MCF 10A (cell line): ENCODE measurements at regions not wholly inside any gene's neighbourhood (a gene's known extent, or its start where the extent isn't known, plus 50 kb on each side); places are given as distances from the start of the nearest gene placed in this dataset.

Source experiments
- BruUV-seq: library from RNA; stranded (reverse); fragments of 400-500 nt; replicated peaks from 2 replicates; lab custom pipeline; 2021; lab: Mats Ljungman, UMichigan
- CTCF ChIA-PET: fragments of 300-600 bp; sonication (Branson Sonifier 250); formaldehyde crosslinking; extraction: SDS; loops from one replicate; lab custom pipeline; 2021; ENCODE audit warnings: antibody characterized with exemption, inconsistent platforms; lab: Yijun Ruan, JAX
- POLR2A ChIA-PET: fragments of 300-600, 350-650 bp; sonication (Branson Sonifier 250); formaldehyde crosslinking; extraction: SDS; loops from one replicate; lab custom pipeline; 2020; ENCODE audit warnings: antibody characterized with exemption, inconsistent platforms; lab: Yijun Ruan, JAX
- DNase-seq: peaks from one replicate; pipeline ENCODE4 v3.0.0-alpha.2; 2018; ENCODE audit not compliant: unreplicated experiment
- H3K27ac Mint-ChIP-seq: one replicate; pipeline ENCODE4 v1.8.0; 2022; ENCODE audit warnings: mild to moderate bottlenecking, low read depth, mixed read lengths; ENCODE audit not compliant: unreplicated experiment
- H3K27me3 Mint-ChIP-seq: one replicate; pipeline ENCODE4 v1.8.0; 2022; ENCODE audit warnings: mixed read lengths; ENCODE audit not compliant: insufficient read depth, unreplicated experiment
- H3K36me3 Mint-ChIP-seq: one replicate; pipeline ENCODE4 v1.8.0; 2022; ENCODE audit warnings: mild to moderate bottlenecking, moderate library complexity, mixed read lengths; ENCODE audit not compliant: insufficient read depth, unreplicated experiment
- H3K4me1 Mint-ChIP-seq: one replicate; pipeline ENCODE4 v1.8.0; 2022; ENCODE audit warnings: mixed read lengths; ENCODE audit not compliant: insufficient read depth, unreplicated experiment
- H3K4me3 Mint-ChIP-seq: one replicate; pipeline ENCODE4 v1.8.0; 2022; ENCODE audit warnings: mild to moderate bottlenecking, moderate library complexity, mixed read lengths; ENCODE audit not compliant: unreplicated experiment
- H3K9me3 Mint-ChIP-seq: one replicate; pipeline ENCODE4 v1.8.0; 2022; ENCODE audit warnings: mixed read lengths; ENCODE audit not compliant: unreplicated experiment
- intact Hi-C: fragments of 100-400 bp; cut with micrococcal nuclease; formaldehyde crosslinking; loops from 2 replicates; pipeline ENCODE4 v1.14.1; 2022
- TF ChIP-seq, protein P1 (sequence below): fragments of 200-600 bp; IDR thresholded peaks from one replicate; pipeline ENCODE4 v1.8.0; 2022; ENCODE audit warnings: antibody characterized with exemption, mild to moderate bottlenecking; ENCODE audit not compliant: unreplicated experiment

DNA sequence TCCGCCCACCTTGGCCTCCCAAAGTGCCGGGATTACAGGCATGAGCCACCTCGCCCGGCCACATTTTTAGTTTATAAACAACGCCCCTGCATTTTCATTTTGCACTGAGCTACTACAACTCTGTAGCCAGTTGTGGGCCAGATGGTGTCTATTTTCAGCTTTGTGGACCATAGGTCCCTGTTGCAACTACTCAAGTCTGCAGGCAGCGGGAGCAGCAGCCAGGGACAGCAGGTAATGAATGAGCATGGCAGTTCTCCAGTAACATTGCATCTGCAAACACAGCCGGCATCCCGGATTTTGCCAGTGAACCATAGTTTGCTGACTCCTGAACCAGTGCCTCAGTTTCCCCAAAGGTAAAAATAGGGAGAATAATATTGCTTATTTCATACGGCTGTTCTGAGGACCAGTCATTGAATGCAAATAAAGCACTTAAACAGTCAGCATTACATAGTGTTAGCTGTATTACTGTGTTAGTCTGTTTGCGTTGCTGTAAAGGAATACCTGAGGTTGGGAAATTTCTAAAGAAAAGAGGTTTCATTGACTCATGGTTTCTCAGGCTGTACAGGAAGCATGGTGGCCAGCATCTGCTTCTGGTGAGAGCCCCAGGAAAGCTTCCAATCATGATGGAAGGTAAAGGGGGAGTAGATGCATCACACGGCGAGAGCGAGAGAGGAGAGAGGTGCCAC lies 65.5 kb upstream of the SLC45A1 start:
- H3K27me3 Mint-ChIP-seq, result no peaks in the 10 kb centered on the region
- POLR2A ChIA-PET, result interaction anchor here (0.7 kb wide), 1 partner anchor 98 kb away, joined by 3 read pairs; no protein-coding TSS in a partner anchor
- H3K4me1 Mint-ChIP-seq, result peaks cover 9% of the 10 kb centered on the region
- intact Hi-C loops, result no loop called here
- TF ChIP-seq, protein P1, sequence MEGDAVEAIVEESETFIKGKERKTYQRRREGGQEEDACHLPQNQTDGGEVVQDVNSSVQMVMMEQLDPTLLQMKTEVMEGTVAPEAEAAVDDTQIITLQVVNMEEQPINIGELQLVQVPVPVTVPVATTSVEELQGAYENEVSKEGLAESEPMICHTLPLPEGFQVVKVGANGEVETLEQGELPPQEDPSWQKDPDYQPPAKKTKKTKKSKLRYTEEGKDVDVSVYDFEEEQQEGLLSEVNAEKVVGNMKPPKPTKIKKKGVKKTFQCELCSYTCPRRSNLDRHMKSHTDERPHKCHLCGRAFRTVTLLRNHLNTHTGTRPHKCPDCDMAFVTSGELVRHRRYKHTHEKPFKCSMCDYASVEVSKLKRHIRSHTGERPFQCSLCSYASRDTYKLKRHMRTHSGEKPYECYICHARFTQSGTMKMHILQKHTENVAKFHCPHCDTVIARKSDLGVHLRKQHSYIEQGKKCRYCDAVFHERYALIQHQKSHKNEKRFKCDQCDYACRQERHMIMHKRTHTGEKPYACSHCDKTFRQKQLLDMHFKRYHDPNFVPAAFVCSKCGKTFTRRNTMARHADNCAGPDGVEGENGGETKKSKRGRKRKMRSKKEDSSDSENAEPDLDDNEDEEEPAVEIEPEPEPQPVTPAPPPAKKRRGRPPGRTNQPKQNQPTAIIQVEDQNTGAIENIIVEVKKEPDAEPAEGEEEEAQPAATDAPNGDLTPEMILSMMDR, result no peak
- H3K4me3 Mint-ChIP-seq, result no peak overlapping the region
- H3K9me3 Mint-ChIP-seq, result no peaks in the 10 kb centered on the region
- no peak for DNase-seq
- H3K27ac Mint-ChIP-seq, result no peak overlapping the region
- no peaks in the 10 kb centered on the region for H3K36me3 Mint-ChIP-seq
- CTCF ChIA-PET, result interaction anchor here (0.6 kb wide), 1 partner anchor 97 kb away, joined by 3 read pairs; no protein-coding TSS in a partner anchor
- BruUV-seq, result no TSS peak

DNA sequence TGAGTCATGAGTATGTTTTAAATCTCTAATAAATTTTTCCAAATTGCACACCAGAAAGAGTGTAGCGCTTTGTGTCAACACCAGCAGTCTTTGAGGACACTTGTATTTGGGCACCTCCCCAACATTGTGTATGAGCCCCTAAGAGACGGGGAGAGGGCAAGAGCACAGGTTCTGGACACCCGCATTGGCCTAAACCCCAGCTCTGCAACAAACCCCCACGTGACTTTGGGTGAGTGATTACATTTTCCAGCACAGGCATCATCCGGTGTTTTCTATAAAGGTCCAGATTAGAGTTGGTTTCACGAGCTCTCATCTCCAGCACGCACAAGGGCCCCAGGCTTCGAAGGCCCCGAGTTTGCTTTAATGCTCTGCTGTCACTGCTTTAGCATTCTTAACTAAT lies 66.3 kb upstream of the SLC45A1 start:
- H3K27me3 Mint-ChIP-seq, result no peaks in the 10 kb centered on the region
- H3K9me3 Mint-ChIP-seq, result no peaks in the 10 kb centered on the region
- POLR2A ChIA-PET, result interaction anchor here (0.6 to 1.2 kb wide), 2 partner anchors 7 to 56 kb away, joined by 3 to 6 read pairs; no protein-coding TSS in a partner anchor
- CTCF ChIA-PET, result interaction anchor here (0.6 to 0.8 kb wide), 2 partner anchors 96 to 182 kb away, joined by 3 read pairs; no protein-coding TSS in a partner anchor
- intact Hi-C loops, result no loop called here
- no peak for DNase-seq
- H3K27ac Mint-ChIP-seq, result peak overlapping the region; percentile 40
- BruUV-seq, result no TSS peak
- H3K4me1 Mint-ChIP-seq, result peaks cover 5% of the 10 kb centered on the region
- no peaks in the 10 kb centered on the region for H3K36me3 Mint-ChIP-seq
- TF ChIP-seq, protein P1, result no peak
- H3K4me3 Mint-ChIP-seq, result no peak overlapping the region

DNA sequence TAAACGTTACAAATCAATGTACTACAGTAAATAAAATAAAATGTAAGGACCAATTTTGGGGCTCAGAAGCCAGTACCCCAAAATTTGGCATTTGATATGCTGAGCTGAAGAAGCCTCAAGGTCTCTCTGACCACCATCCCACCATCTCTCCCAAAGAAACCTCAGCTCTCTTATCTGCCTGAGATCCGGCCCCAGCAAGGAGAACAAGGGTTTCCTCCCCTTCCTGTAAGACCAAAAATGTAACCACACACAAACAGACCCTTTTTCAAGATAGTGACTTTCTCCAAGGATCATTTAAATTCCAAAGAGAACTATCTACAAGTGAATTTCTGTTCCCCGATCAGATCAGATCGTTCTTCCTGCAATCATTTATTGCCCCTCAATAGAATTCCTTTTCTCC lies 68.1 kb upstream of the SLC45A1 start:
- no peaks in the 10 kb centered on the region for H3K36me3 Mint-ChIP-seq
- intact Hi-C loops, result no loop called here
- ChIA-PET POLR2A (no interaction called here), CTCF (interaction anchor here (0.8 kb wide), 1 partner anchor 266 kb away, joined by 3 read pairs; no protein-coding TSS in a partner anchor)
- H3K9me3 Mint-ChIP-seq, result no peaks in the 10 kb centered on the region
- H3K27me3 Mint-ChIP-seq, result no peaks in the 10 kb centered on the region
- TF ChIP-seq, protein P1, result no peak
- no peak for DNase-seq
- no peak overlapping the region for H3K4me3 Mint-ChIP-seq
- no peaks in the 10 kb centered on the region for H3K4me1 Mint-ChIP-seq
- no peak overlapping the region for H3K27ac Mint-ChIP-seq
- no TSS peak for BruUV-seq

DNA sequence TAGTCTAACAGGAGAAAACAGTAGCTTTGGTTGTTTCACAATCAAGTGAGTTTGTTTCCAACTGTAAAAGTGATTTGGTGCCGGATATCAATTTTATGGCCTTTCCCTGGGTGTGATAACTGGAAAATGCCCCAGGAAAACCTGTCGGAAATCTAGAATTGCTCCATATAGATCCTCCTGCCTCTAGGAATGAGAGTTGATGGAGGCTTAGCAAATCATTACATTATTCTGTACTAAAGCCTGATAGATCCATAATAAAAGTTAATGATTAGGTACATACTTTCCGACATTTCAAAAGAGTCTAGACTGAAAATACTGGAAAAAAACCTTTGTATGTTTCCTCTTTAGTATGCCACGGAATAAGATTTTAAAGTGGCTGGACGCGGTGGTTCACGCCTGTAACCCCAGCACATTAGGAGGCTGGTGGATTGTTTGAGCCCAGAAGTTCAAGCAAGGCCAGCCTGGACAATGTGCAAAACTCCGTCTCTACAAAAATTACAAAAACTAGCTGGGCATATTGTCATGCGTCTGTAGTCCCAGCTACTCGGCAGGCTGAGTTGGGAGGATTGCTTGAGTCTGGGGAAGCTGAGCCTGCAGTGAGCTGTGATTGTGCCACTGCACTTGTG lies 70.0 kb upstream of the SLC45A1 start:
- Mint-ChIP-seq H3K36me3 (no peaks in the 10 kb centered on the region), H3K9me3 (no peaks in the 10 kb centered on the region), H3K27me3 (no peaks in the 10 kb centered on the region), H3K27ac (no peak overlapping the region), H3K4me1 (no peaks in the 10 kb centered on the region), H3K4me3 (no peak overlapping the region)
- BruUV-seq, result no TSS peak
- DNase-seq, result no peak
- ChIA-PET POLR2A (interaction anchor here (0.6 to 1.5 kb wide), 5 partner anchors 11 to 230 kb away, joined by 3 to 7 read pairs (median 3); no protein-coding TSS in a partner anchor), CTCF (interaction anchor here (0.6 kb wide), 2 partner anchors 71 to 100 kb away, joined by 3 read pairs; no protein-coding TSS in a partner anchor)
- intact Hi-C loops, result no loop called here
- TF ChIP-seq, protein P1, result no peak
